IMR-90 (cell line): ENCODE measurements at regions not wholly inside any gene's neighbourhood (a gene's known extent, or its start where the extent isn't known, plus 50 kb on each side); places are given as distances from the start of the nearest gene placed in this dataset.

Experiments used
- ATAC-seq: fragments of 200-7000 bp; cut with Tn5 transposase; 2 replicates; pipeline ENCODE4 v1.9.1; 2020; ENCODE audit warnings: low read depth, mild to moderate bottlenecking, moderate library complexity
- BruUV-seq: library from RNA; stranded (reverse); fragments of 400-500 nt; replicated peaks from 2 replicates; lab custom pipeline; 2021; lab: Mats Ljungman, UMichigan
- CTCF ChIA-PET: fragments of 300-600 bp; formaldehyde crosslinking; extraction: SDS; loops from one replicate; lab custom pipeline; 2021; ENCODE audit warnings: antibody characterized with exemption; lab: Yijun Ruan, JAX
- POLR2A ChIA-PET: fragments of 300-600 bp; sonication (Branson Sonifier 250); formaldehyde crosslinking; loops from one replicate; lab custom pipeline; 2022; ENCODE audit warnings: antibody characterized with exemption; ENCODE audit not compliant: unreplicated experiment; lab: Charles Lee
- DNase-seq: peaks from one replicate; pipeline ENCODE4 v3.0.0; 2013
- H2AFZ ChIP-seq: replicated peaks from 2 replicates; pipeline ENCODE3; 2013; ENCODE audit warnings: low read length, mild to moderate bottlenecking; ENCODE audit not compliant: poor library complexity
- H2AK5ac ChIP-seq: 2 replicates; pipeline ENCODE4 v1.6.1; 2013; ENCODE audit warnings: low read depth, low read length, inconsistent platforms
- H2AK9ac ChIP-seq: replicated peaks from 2 replicates; pipeline ENCODE3; 2013; ENCODE audit warnings: mild to moderate bottlenecking, low read depth, low read length, moderate library complexity; ENCODE audit not compliant: poor library complexity
- H2BK120ac ChIP-seq: 2 replicates; pipeline ENCODE4 v1.6.1; 2013; ENCODE audit warnings: low read depth, low read length, inconsistent platforms
- H2BK15ac ChIP-seq: 3 replicates; pipeline ENCODE4 v1.6.1; 2013; ENCODE audit warnings: low read depth, low read length, inconsistent platforms
- H2BK20ac ChIP-seq: 2 replicates; pipeline ENCODE4 v1.6.1; 2013; ENCODE audit warnings: low read depth, mild to moderate bottlenecking, inconsistent platforms, low read length, moderate library complexity
- H2BK5ac ChIP-seq: 2 replicates; pipeline ENCODE4 v1.6.1; 2013; ENCODE audit warnings: mild to moderate bottlenecking, low read depth, low read length, inconsistent platforms; ENCODE audit not compliant: poor library complexity, severe bottlenecking
- H3K14ac ChIP-seq: replicated peaks from 2 replicates; pipeline ENCODE4 v1.6.1; 2013; ENCODE audit warnings: low read depth, low read length, inconsistent platforms
- H3K18ac ChIP-seq: 2 replicates; pipeline ENCODE4 v1.6.1; 2013; ENCODE audit warnings: low read depth, low read length, control low read depth
- H3K23ac ChIP-seq: 2 replicates; pipeline ENCODE4 v1.6.1; 2013; ENCODE audit warnings: low read depth, low read length, inconsistent platforms
- H3K27ac ChIP-seq: 2 replicates; pipeline ENCODE4 v1.5.1; 2013; ENCODE audit warnings: mild to moderate bottlenecking, control low read depth, low read length; ENCODE audit not compliant: insufficient read depth
- H3K27me3 ChIP-seq: 2 replicates; pipeline ENCODE4 v1.6.1; 2013; ENCODE audit warnings: low read length; ENCODE audit not compliant: control insufficient read depth, insufficient read depth
- H3K36me3 ChIP-seq: 2 replicates; pipeline ENCODE4 v1.6.1; 2013; ENCODE audit warnings: low read length, mixed read lengths; ENCODE audit not compliant: control insufficient read depth, insufficient read depth
- H3K4ac ChIP-seq: 2 replicates; pipeline ENCODE4 v1.6.1; 2013; ENCODE audit warnings: low read depth, low read length, inconsistent platforms
- H3K4me1 ChIP-seq: 2 replicates; pipeline ENCODE4 v1.6.1; 2013; ENCODE audit warnings: low read length, mixed read lengths; ENCODE audit not compliant: control insufficient read depth, insufficient read depth
- H3K4me2 ChIP-seq: 2 replicates; pipeline ENCODE4 v1.6.1; 2013; ENCODE audit warnings: low read depth, mild to moderate bottlenecking, control low read depth, low read length, moderate library complexity
- H3K4me3 ChIP-seq: 2 replicates; pipeline ENCODE4 v1.5.1; 2013; ENCODE audit warnings: low read depth, mild to moderate bottlenecking, control low read depth, low read length, moderate library complexity; ENCODE audit not compliant: insufficient read depth
- H3K56ac ChIP-seq: 2 replicates; pipeline ENCODE4 v1.6.1; 2013; ENCODE audit warnings: low read length, inconsistent platforms; ENCODE audit not compliant: insufficient read depth; ENCODE audit errors: extremely low read depth
- H3K79me1 ChIP-seq, 2 experiments: 2 replicates each; pipeline ENCODE4 v1.6.1; 2013; ENCODE audit warnings: low read length in 2 of 2, inconsistent platforms in 1 of 2, low read depth in 1 of 2
- H3K9ac ChIP-seq: 2 replicates; pipeline ENCODE4 v1.6.1; 2013; ENCODE audit warnings: low read depth, low read length, control low read depth
- H3K9me1 ChIP-seq: 2 replicates; pipeline ENCODE4 v1.6.1; 2013; ENCODE audit warnings: low read length, inconsistent platforms; ENCODE audit not compliant: insufficient read depth
- H3K9me3 ChIP-seq: 2 replicates; pipeline ENCODE4 v1.6.1; 2013; ENCODE audit warnings: low read length; ENCODE audit not compliant: control insufficient read depth, insufficient read depth
- H4K20me1 ChIP-seq: 2 replicates; pipeline ENCODE4 v1.6.1; 2013; ENCODE audit warnings: low read length, inconsistent platforms; ENCODE audit not compliant: insufficient read depth
- H4K5ac ChIP-seq: 2 replicates; pipeline ENCODE4 v1.6.1; 2013; ENCODE audit warnings: mild to moderate bottlenecking, low read depth, low read length, control low read depth
- H4K8ac ChIP-seq, 2 experiments: 2 replicates each; pipeline ENCODE4 v1.6.1; 2013; ENCODE audit warnings: low read depth in 2 of 2, low read length in 2 of 2, control low read depth in 1 of 2, inconsistent platforms in 1 of 2
- H4K91ac ChIP-seq: 2 replicates; pipeline ENCODE4 v1.6.1; 2013; ENCODE audit warnings: low read depth, low read length, inconsistent platforms; ENCODE audit not compliant: insufficient read depth
- BHLHE40 ChIP-seq: fragments of 150-350 bp; IDR thresholded peaks from 2 replicates; pipeline ENCODE4 v1.6.1; 2016; ENCODE audit warnings: mild to moderate bottlenecking, low read depth, low read length
- CHD1 ChIP-seq: IDR thresholded peaks from 2 replicates; pipeline ENCODE4 v1.6.1; 2012; ENCODE audit warnings: low read depth, low read length, improper control_type of control experiment
- CTCF ChIP-seq: conservative IDR thresholded peaks from 2 replicates; pipeline ENCODE4 v1.5.1; 2012; ENCODE audit warnings: mild to moderate bottlenecking, low read depth, low read length, improper control_type of control experiment
- ELK1 ChIP-seq: fragments of 150-350 bp; IDR thresholded peaks from 2 replicates; pipeline ENCODE4 v1.6.1; 2016; ENCODE audit warnings: low read depth, mild to moderate bottlenecking, low read length, moderate library complexity, borderline replicate concordance
- MAFK ChIP-seq: IDR thresholded peaks from 2 replicates; pipeline ENCODE4 v1.6.1; 2012; ENCODE audit warnings: low read depth, low read length, improper control_type of control experiment
- MAZ ChIP-seq: IDR thresholded peaks from 2 replicates; pipeline ENCODE4 v1.6.1; 2012; ENCODE audit warnings: low read depth, mild to moderate bottlenecking, low read length, improper control_type of control experiment, moderate library complexity, borderline replicate concordance
- NFE2L2 ChIP-seq: fragments of 150-350 bp; IDR thresholded peaks from 2 replicates; pipeline ENCODE4 v1.6.1; 2016; ENCODE audit warnings: low read depth, mild to moderate bottlenecking, low read length
- POLR2A ChIP-seq: IDR thresholded peaks from 2 replicates; pipeline ENCODE4 v1.6.1; 2012; ENCODE audit warnings: mild to moderate bottlenecking, low read depth, low read length
- RAD21 ChIP-seq: IDR thresholded peaks from 2 replicates; pipeline ENCODE4 v1.6.1; 2012; ENCODE audit warnings: low read length, improper control_type of control experiment
- RCOR1 ChIP-seq: IDR thresholded peaks from 2 replicates; pipeline ENCODE4 v1.6.1; 2012; ENCODE audit warnings: mild to moderate bottlenecking, low read length, improper control_type of control experiment; ENCODE audit not compliant: insufficient replicate concordance
- RFX5 ChIP-seq: IDR thresholded peaks from 2 replicates; pipeline ENCODE4 v1.8.0; 2012; ENCODE audit warnings: low read depth, mild to moderate bottlenecking, low read length, moderate library complexity
- SMC3 ChIP-seq: fragments of 150-350 bp; IDR thresholded peaks from 2 replicates; pipeline ENCODE4 v1.6.1; 2016; ENCODE audit warnings: low read depth, mild to moderate bottlenecking, antibody characterized with exemption, low read length, moderate library complexity
- WGBS, 2 experiments: methylation state at CpG; one replicate each; pipeline versions ENCODE4 v1.1.5 to v1.1.7; 2013; ENCODE audit warnings: missing lambda C conversion rate in 2 of 2; ENCODE audit not compliant: insufficient read length in 1 of 2; ENCODE audit errors: extremely low coverage in 2 of 2; 5-methylcytosine and 5-hydroxymethylcytosine counted together
- dilution Hi-C: fragments of 300-500 bp; cut with HindIII; formaldehyde crosslinking; loops from one replicate; pipeline ENCODE4 v1.14.3; 2018; ENCODE audit warnings: low sequenced_read_pairs; ENCODE audit not compliant: unreplicated experiment
- in situ Hi-C: fragments of 300-500 bp; cut with MboI; formaldehyde crosslinking; loops from 3 replicates; pipeline ENCODE4 v1.14.3; 2019; ENCODE audit warnings: low sequenced_read_pairs, inconsistent platforms, mixed read lengths
- intact Hi-C: fragments of 100-400 bp; cut with micrococcal nuclease; formaldehyde crosslinking; loops from 2 replicates; pipeline ENCODE4 v1.10.0; 2022

- no peak overlapping the region for H3K18ac ChIP-seq
- no peaks in the 10 kb centered on the region for H3K9me3 ChIP-seq
- no peaks in the 10 kb centered on the region for H3K27me3 ChIP-seq
- no peak overlapping the region for H2BK5ac ChIP-seq
- H2BK15ac ChIP-seq = no peak overlapping the region
- no peak overlapping the region for H2AK5ac ChIP-seq
- no peak overlapping the region for H3K4ac ChIP-seq
- no peaks in the 10 kb centered on the region for H3K79me1 ChIP-seq
- WGBS, 2 experiments = no CpG with 5 or more reads among the region's 3 CpGs
- no peak overlapping the region for H3K4me2 ChIP-seq
- no peak overlapping the region for H3K56ac ChIP-seq
- no peaks in the 10 kb centered on the region for H3K4me1 ChIP-seq
- H3K36me3 ChIP-seq = no peaks in the 10 kb centered on the region
- H2BK120ac ChIP-seq = no peak overlapping the region
- ChIA-PET CTCF (no interaction called here), POLR2A (no interaction called here)
- no peak overlapping the region for H3K14ac ChIP-seq
- in situ Hi-C loops = no loop called here
- BruUV-seq = no TSS peak
- H3K23ac ChIP-seq = no peak overlapping the region
- H4K5ac ChIP-seq = no peak overlapping the region
- no peak overlapping the region for H2BK20ac ChIP-seq
- intact Hi-C loops = loop anchor here (1.0 kb wide), 1 partner anchor 8 kb away; no protein-coding TSS in a partner anchor
- H2AK9ac ChIP-seq = no peak overlapping the region
- no peak overlapping the region for H4K8ac ChIP-seq
- no peak overlapping the region for H2AFZ ChIP-seq
- TF ChIP-seq SMC3 (no peak), ELK1 (no peak), CHD1 (no peak), RCOR1 (no peak), MAZ (no peak), RAD21 (no peak), MAFK (no peak), POLR2A (no peak), CTCF (no peak), RFX5 (no peak), NFE2L2 (no peak), BHLHE40 (no peak)
- no peak overlapping the region for H3K4me3 ChIP-seq
- H4K91ac ChIP-seq = no peak overlapping the region
- no peak overlapping the region for H3K9ac ChIP-seq
- dilution Hi-C loops = no loop called here
- no peak for ATAC-seq
- H3K27ac ChIP-seq = no peak overlapping the region
- DNase-seq = no peak
- no peaks in the 10 kb centered on the region for H4K20me1 ChIP-seq
- H3K9me1 ChIP-seq = no peaks in the 10 kb centered on the region
Observed at GRCh38 chr13:108368250-108368905, 98.9 kb downstream of the TNFSF13B start.
